ENCODE measurements at regions not wholly inside any gene's neighbourhood (a gene's known extent, or its start where the extent isn't known, plus 50 kb on each side); places are given as distances from the start of the nearest gene placed in this dataset.
"Not testable (repeated sequence)": the region's sequence is repeated elsewhere in the genome, so short reads cannot be mapped to it uniquely, and the experiment has no call there.

- DNase-seq, result no peak
Observed at GRCh38 chr20:55678970-55679667, 326.2 kb downstream of the CBLN4 start.

GRCh38 chr20:55678126-55678525 lies 327.2 kb downstream of the CBLN4 start:
- no peak for DNase-seq

GRCh38 chr20:55677011-55677410 lies 328.3 kb downstream of the CBLN4 start:
- DNase-seq, result no peak

- DNase-seq, result no peak
Observed at GRCh38 chr20:55676097-55676496, 329.2 kb downstream of the CBLN4 start.

- DNase-seq, result no peak
Observed at GRCh38 chr20:55668631-55669030, 336.7 kb downstream of the CBLN4 start.

GRCh38 chr20:55667955-55668354 lies 337.4 kb downstream of the CBLN4 start:
- DNase-seq, result no peak

- DNase-seq, result no peak
Observed at GRCh38 chr20:55667024-55667423, 338.3 kb downstream of the CBLN4 start.

GRCh38 chr20:55656231-55656775 lies 349.0 kb downstream of the CBLN4 start:
- no peak for DNase-seq

GRCh38 chr20:55650657-55651360 lies 354.5 kb downstream of the CBLN4 start:
- no peak for DNase-seq

GRCh38 chr20:55649254-55649653 lies 356.1 kb downstream of the CBLN4 start:
- no peak for DNase-seq

GRCh38 chr20:55646851-55647250 lies 358.5 kb downstream of the CBLN4 start:
- no peak for DNase-seq

GRCh38 chr20:55641497-55641896 lies 363.8 kb downstream of the CBLN4 start:
- no peak for DNase-seq

- no peak for DNase-seq
Observed at GRCh38 chr20:55635870-55636269, 369.4 kb downstream of the CBLN4 start.

GRCh38 chr20:55632592-55632991 lies 372.7 kb downstream of the CBLN4 start:
- DNase-seq, result no peak

- DNase-seq, result not testable (repeated sequence)
Observed at GRCh38 chr20:55629143-55629542, 376.2 kb downstream of the CBLN4 start.

- no peak for DNase-seq
Observed at GRCh38 chr20:55626716-55627115, 378.6 kb downstream of the CBLN4 start.

GRCh38 chr20:55616367-55616766 lies 389.0 kb downstream of the CBLN4 start:
- no peak for DNase-seq

- no peak for DNase-seq
Observed at GRCh38 chr20:55615818-55616217, 389.5 kb downstream of the CBLN4 start.

- no peak for DNase-seq
Observed at GRCh38 chr20:55614220-55614757, 391.0 kb downstream of the CBLN4 start.

GRCh38 chr20:55610756-55611155 lies 394.6 kb downstream of the CBLN4 start:
- no peak for DNase-seq

- no peak for DNase-seq
Observed at GRCh38 chr20:55605594-55605993, 399.7 kb downstream of the CBLN4 start.

- no peak for DNase-seq
Observed at GRCh38 chr20:55597526-55597925, 407.8 kb downstream of the CBLN4 start.

GRCh38 chr20:55596431-55596830 lies 408.9 kb downstream of the CBLN4 start:
- no peak for DNase-seq

- no peak for DNase-seq
Observed at GRCh38 chr20:55592866-55593265, 412.5 kb downstream of the CBLN4 start.

Measured in NCI-H226 (cell line).